ENCODE measurements at regions not wholly inside any gene's neighbourhood (a gene's known extent, or its start where the extent isn't known, plus 50 kb on each side); places are given as distances from the start of the nearest gene placed in this dataset.

GRCh38 chr1:22223176-22223575 lies 80.3 kb upstream of the WNT4 start:
- peaks cover 9% of the 10 kb centered on the region for H3K36me3 Mint-ChIP-seq
- H3K4me1 Mint-ChIP-seq: peaks cover 67% of the 10 kb centered on the region
- no peak overlapping the region for H3K9ac ChIP-seq
- no peaks in the 10 kb centered on the region for H3K9me3 ChIP-seq (ENCODE audit: low read depth)
- peaks cover 25% of the 10 kb centered on the region for H3F3A ChIP-seq (ENCODE audit: low read depth)
- DNase-seq (ENCODE audit: low spot score): no peak
- no peaks in the 10 kb centered on the region for H3K79me2 ChIP-seq (ENCODE audit: low read depth)
- H3K27me3 Mint-ChIP-seq (ENCODE audit: insufficient read depth, low read depth): peaks cover 58% of the 10 kb centered on the region
- H3K4me1 ChIP-seq: peaks cover 7% of the 10 kb centered on the region
- no peak for TF ChIP-seq EZH2 (IDR thresholded peaks at IDR 0.05)
- no peak for TF ChIP-seq EZH2phosphoT487 (IDR thresholded peaks at IDR 0.05)
- no peak for TF ChIP-seq CTCF (IDR thresholded peaks at IDR 0.05)
- peaks cover 100% of the 10 kb centered on the region for H3K27me3 ChIP-seq
- H2AFZ ChIP-seq (replicated peaks): no peak overlapping the region
- peaks cover 39% of the 10 kb centered on the region for H3K9me3 Mint-ChIP-seq
- peaks cover 68% of the 10 kb centered on the region for H4K20me1 ChIP-seq (ENCODE audit: low read depth)
- H3K4me2 ChIP-seq: no peak overlapping the region
- H3K4me3 ChIP-seq: no peak overlapping the region
- no peak overlapping the region for H3K27ac ChIP-seq
- H3K36me3 ChIP-seq: no peaks in the 10 kb centered on the region
- H3K27ac Mint-ChIP-seq: peak overlapping the region; percentile 64
- no peak overlapping the region for H3K4me3 Mint-ChIP-seq

- Mint-ChIP-seq H3K27me3 (ENCODE audit: insufficient read depth, low read depth) (peaks cover 50% of the 10 kb centered on the region), H3K4me3 (no peak overlapping the region), H3K4me1 (peaks cover 71% of the 10 kb centered on the region), H3K27ac (peak overlapping the region; percentile 99), H3K36me3 (peaks cover 6% of the 10 kb centered on the region), H3K9me3 (peaks cover 33% of the 10 kb centered on the region)
- Histone ChIP-seq H2AFZ (replicated peaks) (no peak overlapping the region), H3K27me3 (peaks cover 100% of the 10 kb centered on the region), H3K79me2 (ENCODE audit: low read depth) (no peaks in the 10 kb centered on the region), H3K9me3 (ENCODE audit: low read depth) (no peaks in the 10 kb centered on the region), H4K20me1 (ENCODE audit: low read depth) (peaks cover 68% of the 10 kb centered on the region), H3K4me1 (peaks cover 11% of the 10 kb centered on the region), H3K9ac (no peak overlapping the region), H3F3A (ENCODE audit: low read depth) (peaks cover 25% of the 10 kb centered on the region), H3K4me2 (no peak overlapping the region), H3K36me3 (no peaks in the 10 kb centered on the region), H3K4me3 (no peak overlapping the region), H3K27ac (no peak overlapping the region)
- no peak for DNase-seq (ENCODE audit: low spot score)
- TF ChIP-seq CTCF (IDR thresholded peaks at IDR 0.05): no peak
- no peak for TF ChIP-seq EZH2 (IDR thresholded peaks at IDR 0.05)
- no peak for TF ChIP-seq EZH2phosphoT487 (IDR thresholded peaks at IDR 0.05)
Measured at GRCh38 chr1:22224091-22224490, 81.2 kb upstream of the WNT4 start.

GRCh38 chr1:22224631-22225030 lies 81.7 kb upstream of the WNT4 start:
- H3K27ac Mint-ChIP-seq: peak overlapping the region; percentile 99

More at GRCh38 chr1:22224631-22225030, 81.7 kb upstream of the WNT4 start:
- peaks cover 27% of the 10 kb centered on the region for H3K9me3 Mint-ChIP-seq
- DNase-seq (ENCODE audit: low spot score): no peak
- peaks cover 75% of the 10 kb centered on the region for H3K4me1 Mint-ChIP-seq
- Histone ChIP-seq H3K4me1 (peaks cover 15% of the 10 kb centered on the region), H3K36me3 (no peaks in the 10 kb centered on the region), H3K27ac (no peak overlapping the region), H2AFZ (replicated peaks) (no peak overlapping the region), H3K4me2 (no peak overlapping the region), H4K20me1 (ENCODE audit: low read depth) (peaks cover 68% of the 10 kb centered on the region), H3K9me3 (ENCODE audit: low read depth) (no peaks in the 10 kb centered on the region), H3K9ac (no peak overlapping the region), H3F3A (ENCODE audit: low read depth) (peaks cover 29% of the 10 kb centered on the region), H3K79me2 (ENCODE audit: low read depth) (no peaks in the 10 kb centered on the region), H3K27me3 (peaks cover 100% of the 10 kb centered on the region), H3K4me3 (no peak overlapping the region)
- peaks cover 47% of the 10 kb centered on the region for H3K27me3 Mint-ChIP-seq (ENCODE audit: insufficient read depth, low read depth)
- TF ChIP-seq CTCF (IDR thresholded peaks at IDR 0.05): no peak
- no peak for TF ChIP-seq EZH2 (IDR thresholded peaks at IDR 0.05)
- no peak for TF ChIP-seq EZH2phosphoT487 (IDR thresholded peaks at IDR 0.05)
- H3K4me3 Mint-ChIP-seq: no peak overlapping the region
- peaks cover 5% of the 10 kb centered on the region for H3K36me3 Mint-ChIP-seq

Measured in neural progenitor cell (in vitro differentiated cells).